ENCODE measurements at regions not wholly inside any gene's neighbourhood (a gene's known extent, or its start where the extent isn't known, plus 50 kb on each side); places are given as distances from the start of the nearest gene placed in this dataset.

DNA sequence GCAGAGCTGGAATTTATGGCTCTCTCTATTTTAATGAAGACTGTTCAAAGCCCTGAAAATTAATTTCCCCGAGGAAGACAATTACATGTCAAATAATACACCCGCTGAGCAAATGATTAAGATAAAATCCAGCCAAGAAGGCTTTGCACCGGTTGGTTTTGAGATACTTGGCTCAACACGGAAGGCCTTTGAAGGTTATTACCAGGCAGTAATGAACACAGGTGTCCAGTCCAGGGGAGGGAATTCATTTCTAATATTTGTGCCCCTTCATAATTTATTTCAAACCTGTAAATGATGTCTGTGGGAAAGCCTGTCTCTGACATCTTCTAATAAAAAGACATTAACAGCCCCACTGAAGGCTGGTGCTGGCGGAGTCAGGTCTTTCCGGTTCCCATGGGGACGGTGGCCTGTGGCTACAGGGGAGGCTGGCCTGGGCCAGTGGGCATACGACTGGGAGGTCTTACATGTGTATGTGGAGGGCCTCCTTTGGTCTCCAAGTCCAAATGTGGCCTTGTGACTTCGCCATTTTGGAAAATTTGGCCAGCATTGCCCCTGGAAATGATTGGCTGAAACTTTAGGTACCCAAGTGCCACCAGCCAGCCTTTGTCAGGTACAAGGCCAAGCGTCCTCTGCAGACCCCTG lies 49.9 kb upstream of the IQSEC1 start:
- Mint-ChIP-seq H3K9me3 (ENCODE audit: unreplicated experiment) (no peaks in the 10 kb centered on the region), H3K27me3 (ENCODE audit: unreplicated experiment) (peaks cover 29% of the 10 kb centered on the region), H3K4me1 (ENCODE audit: unreplicated experiment) (no peaks in the 10 kb centered on the region), H3K36me3 (ENCODE audit: unreplicated experiment) (no peaks in the 10 kb centered on the region), H3K4me3 (ENCODE audit: unreplicated experiment) (no peak overlapping the region), H3K27ac (ENCODE audit: unreplicated experiment) (no peak overlapping the region)
- no peak for DNase-seq (ENCODE audit: extremely low spot score, unreplicated experiment)
- TF ChIP-seq, protein P1, sequence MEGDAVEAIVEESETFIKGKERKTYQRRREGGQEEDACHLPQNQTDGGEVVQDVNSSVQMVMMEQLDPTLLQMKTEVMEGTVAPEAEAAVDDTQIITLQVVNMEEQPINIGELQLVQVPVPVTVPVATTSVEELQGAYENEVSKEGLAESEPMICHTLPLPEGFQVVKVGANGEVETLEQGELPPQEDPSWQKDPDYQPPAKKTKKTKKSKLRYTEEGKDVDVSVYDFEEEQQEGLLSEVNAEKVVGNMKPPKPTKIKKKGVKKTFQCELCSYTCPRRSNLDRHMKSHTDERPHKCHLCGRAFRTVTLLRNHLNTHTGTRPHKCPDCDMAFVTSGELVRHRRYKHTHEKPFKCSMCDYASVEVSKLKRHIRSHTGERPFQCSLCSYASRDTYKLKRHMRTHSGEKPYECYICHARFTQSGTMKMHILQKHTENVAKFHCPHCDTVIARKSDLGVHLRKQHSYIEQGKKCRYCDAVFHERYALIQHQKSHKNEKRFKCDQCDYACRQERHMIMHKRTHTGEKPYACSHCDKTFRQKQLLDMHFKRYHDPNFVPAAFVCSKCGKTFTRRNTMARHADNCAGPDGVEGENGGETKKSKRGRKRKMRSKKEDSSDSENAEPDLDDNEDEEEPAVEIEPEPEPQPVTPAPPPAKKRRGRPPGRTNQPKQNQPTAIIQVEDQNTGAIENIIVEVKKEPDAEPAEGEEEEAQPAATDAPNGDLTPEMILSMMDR (IDR thresholded peaks at IDR 0.05) = no peak
